Adrenal gland (tissue), 5 donors: ENCODE measurements at regions not wholly inside any gene's neighbourhood (a gene's known extent, or its start where the extent isn't known, plus 50 kb on each side); places are given as distances from the start of the nearest gene placed in this dataset.

Experiments used
- POLR2A ChIP-seq, 2 donors: fragments of 450-650 bp; IDR thresholded peaks; one replicate each; pipeline ENCODE4 v1.6.1; 2017; ENCODE audit warnings: antibody characterized with exemption in 2 of 2, mild to moderate bottlenecking in 2 of 2, moderate library complexity in 1 of 2
- TF ChIP-seq, protein P1 (sequence below), 6 experiments: fragments of 450-650 bp in 4 of 6; fragments of 200-600 bp in 2 of 6; sonication (generic) in 1 of 6; IDR thresholded peaks; 1 replicate in 5 of 6; 2 replicates in 1 of 6; pipeline versions ENCODE4 v1.5.1 to v1.8.0; 2016 to 2021; ENCODE audit warnings: antibody characterized with exemption in 6 of 6, mild to moderate bottlenecking in 2 of 6, moderate library complexity in 1 of 6
- donor health status: DM: no; HTN: no; CAD: no.

DNA sequence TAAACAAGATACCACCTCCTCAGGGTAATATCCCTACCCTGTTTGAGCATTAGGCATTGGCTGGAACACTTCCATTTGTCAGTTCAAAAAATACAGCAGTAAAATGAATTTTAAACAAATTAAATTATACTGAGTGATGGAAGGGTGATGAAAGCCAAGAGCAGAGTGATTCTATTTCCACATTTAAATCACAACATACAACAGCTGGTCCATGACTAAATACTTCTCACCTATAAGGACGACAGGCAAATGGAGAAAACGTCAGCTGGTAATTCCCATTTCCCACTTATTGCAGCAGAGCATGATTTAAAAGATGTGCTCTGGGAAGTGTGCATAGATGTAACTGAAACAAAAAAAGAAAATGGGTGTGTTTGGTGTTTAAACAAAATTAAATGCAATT lies 543.6 kb upstream of the DAB2 start:
- TF ChIP-seq POLR2A (IDR thresholded peaks at IDR 0.05) = no peak
- TF ChIP-seq, protein P1, sequence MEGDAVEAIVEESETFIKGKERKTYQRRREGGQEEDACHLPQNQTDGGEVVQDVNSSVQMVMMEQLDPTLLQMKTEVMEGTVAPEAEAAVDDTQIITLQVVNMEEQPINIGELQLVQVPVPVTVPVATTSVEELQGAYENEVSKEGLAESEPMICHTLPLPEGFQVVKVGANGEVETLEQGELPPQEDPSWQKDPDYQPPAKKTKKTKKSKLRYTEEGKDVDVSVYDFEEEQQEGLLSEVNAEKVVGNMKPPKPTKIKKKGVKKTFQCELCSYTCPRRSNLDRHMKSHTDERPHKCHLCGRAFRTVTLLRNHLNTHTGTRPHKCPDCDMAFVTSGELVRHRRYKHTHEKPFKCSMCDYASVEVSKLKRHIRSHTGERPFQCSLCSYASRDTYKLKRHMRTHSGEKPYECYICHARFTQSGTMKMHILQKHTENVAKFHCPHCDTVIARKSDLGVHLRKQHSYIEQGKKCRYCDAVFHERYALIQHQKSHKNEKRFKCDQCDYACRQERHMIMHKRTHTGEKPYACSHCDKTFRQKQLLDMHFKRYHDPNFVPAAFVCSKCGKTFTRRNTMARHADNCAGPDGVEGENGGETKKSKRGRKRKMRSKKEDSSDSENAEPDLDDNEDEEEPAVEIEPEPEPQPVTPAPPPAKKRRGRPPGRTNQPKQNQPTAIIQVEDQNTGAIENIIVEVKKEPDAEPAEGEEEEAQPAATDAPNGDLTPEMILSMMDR (IDR thresholded peaks at IDR 0.05) = no peak
